Mesothelial cell of epicardium (in vitro differentiated cells): ENCODE measurements at regions not wholly inside any gene's neighbourhood (a gene's known extent, or its start where the extent isn't known, plus 50 kb on each side); places are given as distances from the start of the nearest gene placed in this dataset.

Experiments
- DNase-seq, 2 experiments: peaks; one replicate each; pipeline ENCODE4 v3.0.0; 2021; ENCODE audit warnings: low spot score in 2 of 2; ENCODE audit not compliant: unreplicated experiment in 2 of 2
- H3K27ac Mint-ChIP-seq: 2 replicates; pipeline ENCODE4 v1.8.0; 2021; ENCODE audit warnings: mixed read lengths
- H3K27me3 Mint-ChIP-seq: 2 replicates; pipeline ENCODE4 v1.8.0; 2021; ENCODE audit warnings: low read depth, mixed read lengths
- H3K36me3 Mint-ChIP-seq: 2 replicates; pipeline ENCODE4 v1.8.0; 2021; ENCODE audit warnings: mixed read lengths
- H3K4me1 Mint-ChIP-seq: 2 replicates; pipeline ENCODE4 v1.8.0; 2021; ENCODE audit warnings: mixed read lengths
- H3K4me3 Mint-ChIP-seq: 2 replicates; pipeline ENCODE4 v1.8.0; 2021; ENCODE audit warnings: mild to moderate bottlenecking, moderate library complexity, mixed read lengths
- H3K9me3 Mint-ChIP-seq: 2 replicates; pipeline ENCODE4 v1.8.0; 2021; ENCODE audit warnings: mixed read lengths
- TF ChIP-seq, protein P1 (sequence below): fragments of 200-600 bp; sonication (generic); IDR thresholded peaks from one replicate; pipeline ENCODE4 v1.5.0; 2021; ENCODE audit warnings: antibody characterized with exemption; ENCODE audit not compliant: unreplicated experiment

DNA sequence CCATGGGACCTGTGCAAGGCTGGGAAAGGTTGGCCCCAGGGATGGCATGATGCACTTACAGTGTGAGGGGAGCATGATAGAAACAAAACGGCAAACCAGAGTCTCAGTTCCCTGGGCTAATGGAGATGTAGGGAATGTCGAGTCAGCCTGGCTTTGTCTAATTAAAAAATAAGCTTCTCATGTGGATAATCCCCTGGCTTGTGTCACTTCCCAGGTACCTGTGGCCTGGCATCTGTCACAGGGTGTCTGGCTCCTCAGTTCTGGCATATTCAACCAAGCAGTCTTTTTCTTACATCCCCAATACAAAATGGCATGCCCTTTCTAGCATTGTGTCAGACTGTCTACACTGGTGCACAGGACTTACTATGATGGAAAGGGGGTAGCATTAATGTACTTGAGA is 261.4 kb downstream of the GRIN2B start:
- TF ChIP-seq, protein P1, sequence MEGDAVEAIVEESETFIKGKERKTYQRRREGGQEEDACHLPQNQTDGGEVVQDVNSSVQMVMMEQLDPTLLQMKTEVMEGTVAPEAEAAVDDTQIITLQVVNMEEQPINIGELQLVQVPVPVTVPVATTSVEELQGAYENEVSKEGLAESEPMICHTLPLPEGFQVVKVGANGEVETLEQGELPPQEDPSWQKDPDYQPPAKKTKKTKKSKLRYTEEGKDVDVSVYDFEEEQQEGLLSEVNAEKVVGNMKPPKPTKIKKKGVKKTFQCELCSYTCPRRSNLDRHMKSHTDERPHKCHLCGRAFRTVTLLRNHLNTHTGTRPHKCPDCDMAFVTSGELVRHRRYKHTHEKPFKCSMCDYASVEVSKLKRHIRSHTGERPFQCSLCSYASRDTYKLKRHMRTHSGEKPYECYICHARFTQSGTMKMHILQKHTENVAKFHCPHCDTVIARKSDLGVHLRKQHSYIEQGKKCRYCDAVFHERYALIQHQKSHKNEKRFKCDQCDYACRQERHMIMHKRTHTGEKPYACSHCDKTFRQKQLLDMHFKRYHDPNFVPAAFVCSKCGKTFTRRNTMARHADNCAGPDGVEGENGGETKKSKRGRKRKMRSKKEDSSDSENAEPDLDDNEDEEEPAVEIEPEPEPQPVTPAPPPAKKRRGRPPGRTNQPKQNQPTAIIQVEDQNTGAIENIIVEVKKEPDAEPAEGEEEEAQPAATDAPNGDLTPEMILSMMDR: no peak
- H3K36me3 Mint-ChIP-seq: no peaks in the 10 kb centered on the region
- no peak for DNase-seq
- no peak overlapping the region for H3K4me3 Mint-ChIP-seq
- H3K27me3 Mint-ChIP-seq: peaks cover 61% of the 10 kb centered on the region
- no peaks in the 10 kb centered on the region for H3K9me3 Mint-ChIP-seq
- H3K27ac Mint-ChIP-seq: no peak overlapping the region
- H3K4me1 Mint-ChIP-seq: no peaks in the 10 kb centered on the region

DNA sequence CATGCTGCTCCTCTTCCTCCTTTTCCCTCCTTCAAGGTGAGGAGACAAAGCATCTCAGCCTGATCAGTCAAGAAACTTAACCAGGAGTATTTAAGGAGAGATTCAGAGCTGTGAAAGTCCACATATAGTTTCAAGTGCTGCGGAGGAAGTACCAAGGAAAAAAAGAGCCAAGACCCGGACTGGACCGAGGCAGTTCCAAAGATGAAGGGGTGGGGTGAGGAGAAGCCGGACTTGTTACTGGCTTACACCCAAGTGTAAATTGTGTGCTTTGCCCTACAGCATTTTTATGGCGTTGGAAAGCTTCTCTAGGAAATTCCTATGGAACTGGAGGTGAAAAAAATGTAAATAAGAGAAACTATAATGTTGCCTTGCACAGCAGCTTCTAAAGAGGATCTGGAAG is 263.1 kb downstream of the GRIN2B start:
- H3K36me3 Mint-ChIP-seq: no peaks in the 10 kb centered on the region
- no peak for DNase-seq
- peaks cover 9% of the 10 kb centered on the region for H3K4me1 Mint-ChIP-seq
- TF ChIP-seq, protein P1: no peak
- no peak overlapping the region for H3K27ac Mint-ChIP-seq
- no peaks in the 10 kb centered on the region for H3K9me3 Mint-ChIP-seq
- no peak overlapping the region for H3K4me3 Mint-ChIP-seq
- peaks cover 53% of the 10 kb centered on the region for H3K27me3 Mint-ChIP-seq

DNA sequence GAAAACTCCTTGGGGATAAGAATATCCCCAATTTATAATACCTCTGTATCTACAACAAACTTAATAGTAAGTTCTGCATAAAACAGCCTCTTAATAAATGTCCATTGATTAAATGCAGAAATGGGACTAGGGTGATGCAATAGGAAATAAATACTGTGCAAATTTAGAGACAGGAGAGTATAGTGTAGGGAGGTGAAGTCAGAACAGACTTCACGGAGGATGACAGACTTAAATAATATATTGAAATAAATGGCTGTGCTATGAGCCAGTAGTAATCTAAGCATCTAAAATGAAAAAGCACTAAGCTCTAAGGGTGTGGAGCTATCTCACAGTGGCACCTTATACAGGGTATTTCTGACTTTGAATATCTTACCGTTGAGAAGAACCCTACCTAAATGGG is 265.3 kb downstream of the GRIN2B start:
- no peaks in the 10 kb centered on the region for H3K9me3 Mint-ChIP-seq
- H3K27me3 Mint-ChIP-seq: peaks cover 34% of the 10 kb centered on the region
- no peak for DNase-seq
- H3K27ac Mint-ChIP-seq: no peak overlapping the region
- TF ChIP-seq, protein P1: no peak
- H3K4me1 Mint-ChIP-seq: peaks cover 9% of the 10 kb centered on the region
- no peak overlapping the region for H3K4me3 Mint-ChIP-seq
- H3K36me3 Mint-ChIP-seq: no peaks in the 10 kb centered on the region

DNA sequence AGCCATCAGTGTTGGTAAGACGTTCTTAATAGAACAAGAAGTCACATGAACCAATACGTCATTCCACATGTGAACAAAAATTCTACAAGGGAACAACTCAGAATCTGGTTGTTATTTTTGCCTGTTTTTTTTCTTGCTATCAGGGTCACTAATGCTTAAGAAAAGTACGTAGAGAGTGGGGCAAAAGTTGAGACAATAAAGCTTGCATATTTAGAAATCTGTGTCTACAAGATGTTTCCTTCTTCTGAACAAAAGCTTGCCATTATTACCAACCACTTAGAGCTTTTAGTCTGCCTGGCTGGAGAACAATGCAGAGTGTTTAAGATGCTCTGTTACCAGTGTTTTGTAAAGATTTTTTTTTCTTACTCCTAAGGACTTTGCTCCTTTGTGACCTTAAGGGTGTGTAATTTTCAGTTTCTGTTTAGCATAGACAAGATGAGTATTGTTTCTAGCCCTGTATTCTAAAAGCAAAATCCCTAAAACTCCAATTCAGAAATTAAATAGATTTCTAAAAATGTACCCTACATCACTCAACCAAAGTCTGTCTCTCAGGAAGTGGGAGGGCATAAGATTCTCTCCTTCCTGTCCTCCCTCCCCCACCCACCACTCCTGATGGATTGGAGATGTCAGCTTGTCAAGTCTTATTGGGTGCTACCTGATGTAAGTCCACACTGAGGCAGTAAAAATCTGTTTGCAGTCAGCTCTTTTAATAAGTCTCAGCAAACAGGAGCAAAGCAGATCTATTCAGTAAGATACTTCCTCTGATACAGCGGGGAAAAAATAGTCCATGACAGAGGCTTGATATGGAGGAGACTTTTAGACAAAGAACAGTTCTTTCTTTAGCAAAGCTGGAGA is 267.6 kb downstream of the GRIN2B start:
- no peaks in the 10 kb centered on the region for H3K36me3 Mint-ChIP-seq
- TF ChIP-seq, protein P1: no peak
- DNase-seq: no peak
- H3K27ac Mint-ChIP-seq: peak overlapping the region; percentile 59
- H3K4me3 Mint-ChIP-seq: no peak overlapping the region
- peaks cover 29% of the 10 kb centered on the region for H3K27me3 Mint-ChIP-seq
- H3K4me1 Mint-ChIP-seq: peaks cover 9% of the 10 kb centered on the region
- H3K9me3 Mint-ChIP-seq: no peaks in the 10 kb centered on the region

DNA sequence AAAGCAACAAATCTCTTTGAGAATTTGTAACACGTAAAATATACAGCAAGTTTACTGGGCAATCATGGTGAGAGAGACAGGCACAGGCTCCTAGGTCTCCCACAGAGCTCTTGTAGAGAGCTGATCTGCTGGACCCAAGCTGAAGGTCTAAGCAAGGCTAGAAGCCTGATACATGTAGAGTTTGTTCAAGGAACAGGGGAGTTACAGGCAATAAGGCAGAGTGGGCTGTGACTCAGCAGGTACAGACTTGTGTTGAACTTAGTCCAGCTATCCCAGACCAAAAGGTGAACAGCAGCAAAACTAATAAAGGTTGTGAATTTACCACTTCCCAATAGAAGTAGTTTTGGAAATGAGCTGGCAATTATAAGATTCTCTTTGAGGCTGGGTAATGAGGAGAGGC is 273.6 kb downstream of the GRIN2B start:
- no peak for DNase-seq
- Mint-ChIP-seq H3K9me3 (no peaks in the 10 kb centered on the region), H3K36me3 (no peaks in the 10 kb centered on the region), H3K4me1 (peaks cover under 1% of the 10 kb centered on the region), H3K4me3 (no peak overlapping the region), H3K27ac (no peak overlapping the region), H3K27me3 (peaks cover 37% of the 10 kb centered on the region)
- TF ChIP-seq, protein P1: no peak
